H9 (cell line): ENCODE measurements at regions not wholly inside any gene's neighbourhood (a gene's known extent, or its start where the extent isn't known, plus 50 kb on each side); places are given as distances from the start of the nearest gene placed in this dataset.

Experiments
- DNase-seq: peaks from one replicate; pipeline ENCODE4 v3.0.0-alpha.2; 2017
- H2AFZ ChIP-seq: one replicate; pipeline ENCODE4 v1.6.1; 2013; ENCODE audit warnings: mild to moderate bottlenecking, low read length, control low read depth, moderate library complexity
- H2AK5ac ChIP-seq: 2 replicates; pipeline ENCODE4 v1.6.1; 2013; ENCODE audit warnings: low read length, control low read depth, mixed read lengths; ENCODE audit not compliant: insufficient read length
- H2BK120ac ChIP-seq: one replicate; pipeline ENCODE4 v1.6.1; 2013; ENCODE audit warnings: low read depth, mild to moderate bottlenecking, low read length, control low read depth, inconsistent platforms; ENCODE audit not compliant: poor library complexity, severe bottlenecking
- H2BK12ac ChIP-seq: 2 replicates; pipeline ENCODE4 v1.6.1; 2013; ENCODE audit warnings: low read length, control low read depth, mixed read lengths, low read depth; ENCODE audit not compliant: insufficient read length
- H2BK15ac ChIP-seq: 2 replicates; pipeline ENCODE4 v1.6.1; 2013; ENCODE audit warnings: low read depth, low read length, control low read depth
- H2BK20ac ChIP-seq: one replicate; pipeline ENCODE4 v1.6.1; 2013; ENCODE audit warnings: low read depth, mild to moderate bottlenecking, low read length, control low read depth, inconsistent platforms; ENCODE audit not compliant: poor library complexity, severe bottlenecking
- H2BK5ac ChIP-seq: 2 replicates; pipeline ENCODE4 v1.6.1; 2013; ENCODE audit warnings: low read length, control low read depth, mixed read lengths; ENCODE audit not compliant: insufficient read length
- H3K14ac ChIP-seq: 2 replicates; pipeline ENCODE4 v1.6.1; 2013; ENCODE audit warnings: low read length, control low read depth; ENCODE audit not compliant: insufficient read depth
- H3K18ac ChIP-seq: 2 replicates; pipeline ENCODE4 v1.6.1; 2013; ENCODE audit warnings: low read depth, mild to moderate bottlenecking, mixed read lengths, low read length, control low read depth; ENCODE audit not compliant: insufficient read length
- H3K23ac ChIP-seq: 2 replicates; pipeline ENCODE4 v1.6.1; 2013; ENCODE audit warnings: low read length, control low read depth, mixed read lengths, low read depth; ENCODE audit not compliant: insufficient read length
- H3K23me2 ChIP-seq: 2 replicates; pipeline ENCODE4 v1.6.1; 2013; ENCODE audit warnings: low read depth, mild to moderate bottlenecking, mixed read lengths, low read length, control low read depth; ENCODE audit not compliant: insufficient read length, poor library complexity, severe bottlenecking
- H3K27ac ChIP-seq: 2 replicates; pipeline ENCODE4 v1.5.1; 2013; ENCODE audit warnings: low read length, control low read depth, mixed read lengths, low read depth; ENCODE audit not compliant: insufficient read length
- H3K27me3 ChIP-seq: 2 replicates; pipeline ENCODE4 v1.6.1; 2013; ENCODE audit warnings: low read length, control low read depth, inconsistent platforms; ENCODE audit not compliant: insufficient read depth
- H3K4ac ChIP-seq: 2 replicates; pipeline ENCODE4 v1.6.1; 2013; ENCODE audit warnings: low read depth, mild to moderate bottlenecking, control low read depth, inconsistent platforms, low read length, moderate library complexity
- H3K4me1 ChIP-seq: 2 replicates; pipeline ENCODE4 v1.6.1; 2013; ENCODE audit warnings: low read length, control low read depth, inconsistent platforms; ENCODE audit not compliant: insufficient read depth
- H3K4me2 ChIP-seq: 2 replicates; pipeline ENCODE4 v1.6.1; 2013; ENCODE audit warnings: low read length, control low read depth, mixed read lengths; ENCODE audit not compliant: insufficient read length, insufficient read depth
- H3K56ac ChIP-seq: 2 replicates; pipeline ENCODE4 v1.6.1; 2013; ENCODE audit warnings: low read depth, mild to moderate bottlenecking, mixed read lengths, low read length, control low read depth; ENCODE audit not compliant: insufficient read length
- H3K79me1 ChIP-seq: 2 replicates; pipeline ENCODE4 v1.6.1; 2013; ENCODE audit warnings: low read depth, mild to moderate bottlenecking, moderate library complexity, low read length, control low read depth, inconsistent platforms; ENCODE audit not compliant: insufficient read depth, poor library complexity, severe bottlenecking
- H3K79me2 ChIP-seq: 2 replicates; pipeline ENCODE4 v1.6.1; 2013; ENCODE audit warnings: low read length, control low read depth, inconsistent platforms; ENCODE audit not compliant: insufficient read depth
- H3K9ac ChIP-seq: 2 replicates; pipeline ENCODE4 v1.6.1; 2013; ENCODE audit warnings: low read length, control low read depth, mixed read lengths; ENCODE audit not compliant: insufficient read length; ENCODE audit errors: extremely low read depth
- H3K9me3 ChIP-seq: one replicate; pipeline ENCODE4 v1.6.1; 2013; ENCODE audit warnings: low read depth, low read length, inconsistent platforms; ENCODE audit not compliant: control insufficient read depth
- H3T11ph ChIP-seq: one replicate; pipeline ENCODE4 v1.6.1; 2013; ENCODE audit warnings: mild to moderate bottlenecking, low read length, control low read depth, inconsistent platforms
- H4K20me1 ChIP-seq: one replicate; pipeline ENCODE4 v1.6.1; 2013; ENCODE audit not compliant: control insufficient read depth, insufficient read length, insufficient read depth
- H4K5ac ChIP-seq: 2 replicates; pipeline ENCODE4 v1.6.1; 2013; ENCODE audit warnings: low read depth, mild to moderate bottlenecking, mixed read lengths, low read length, control low read depth; ENCODE audit not compliant: insufficient read length
- H4K8ac ChIP-seq: replicated peaks from 2 replicates; pipeline ENCODE4 v1.6.1; 2013; ENCODE audit warnings: low read length, control low read depth, mixed read lengths, low read depth; ENCODE audit not compliant: insufficient read length
- H4K91ac ChIP-seq: 2 replicates; pipeline ENCODE4 v1.6.1; 2013; ENCODE audit warnings: low read depth, mild to moderate bottlenecking, moderate library complexity, mixed read lengths, low read length, control low read depth; ENCODE audit not compliant: insufficient read length
- H3K27ac Mint-ChIP-seq, 3 experiments: 2 replicates in 2 of 3; 3 replicates in 1 of 3; pipeline ENCODE4 v1.8.0; 2020 to 2021; ENCODE audit warnings: mixed read lengths in 3 of 3, mild to moderate bottlenecking in 1 of 3, moderate library complexity in 1 of 3
- H3K27me3 Mint-ChIP-seq: 2 replicates; pipeline ENCODE4 v1.8.0; 2021; ENCODE audit warnings: low read depth, mild to moderate bottlenecking, moderate library complexity, mixed read lengths
- H3K36me3 Mint-ChIP-seq, 3 experiments: 2 replicates in 2 of 3; 3 replicates in 1 of 3; pipeline ENCODE4 v1.8.0; 2020 to 2021; ENCODE audit warnings: low read depth in 3 of 3, mixed read lengths in 3 of 3; ENCODE audit not compliant: insufficient read depth in 1 of 3
- H3K4me1 Mint-ChIP-seq, 2 experiments: 2 replicates each; pipeline ENCODE4 v1.8.0; 2020; ENCODE audit warnings: mixed read lengths in 2 of 2
- H3K4me3 Mint-ChIP-seq, 2 experiments: 2 replicates in 1 of 2; 3 replicates in 1 of 2; pipeline ENCODE4 v1.8.0; 2020 to 2021; ENCODE audit warnings: mild to moderate bottlenecking in 2 of 2, mixed read lengths in 2 of 2, moderate library complexity in 1 of 2
- H3K9me3 Mint-ChIP-seq, 2 experiments: 2 replicates in 1 of 2; 3 replicates in 1 of 2; pipeline ENCODE4 v1.8.0; 2020; ENCODE audit warnings: mild to moderate bottlenecking in 2 of 2, mixed read lengths in 2 of 2, moderate library complexity in 1 of 2
- WGBS: extraction: QIAGEN DNeasy Blood & Tissue Kit; methylation state at CpG from one replicate; pipeline ENCODE4 v1.1.7; 2013; ENCODE audit warnings: missing lambda C conversion rate, low lambda C conversion rate, mixed read lengths; ENCODE audit not compliant: insufficient read length; ENCODE audit errors: extremely low coverage; 5-methylcytosine and 5-hydroxymethylcytosine counted together
- TF ChIP-seq, protein P1 (sequence below): fragments of 200-600 bp; sonication (generic); conservative IDR thresholded peaks from 3 replicates; pipeline ENCODE4 v1.8.0; 2021; ENCODE audit warnings: antibody characterized with exemption, mild to moderate bottlenecking

DNA sequence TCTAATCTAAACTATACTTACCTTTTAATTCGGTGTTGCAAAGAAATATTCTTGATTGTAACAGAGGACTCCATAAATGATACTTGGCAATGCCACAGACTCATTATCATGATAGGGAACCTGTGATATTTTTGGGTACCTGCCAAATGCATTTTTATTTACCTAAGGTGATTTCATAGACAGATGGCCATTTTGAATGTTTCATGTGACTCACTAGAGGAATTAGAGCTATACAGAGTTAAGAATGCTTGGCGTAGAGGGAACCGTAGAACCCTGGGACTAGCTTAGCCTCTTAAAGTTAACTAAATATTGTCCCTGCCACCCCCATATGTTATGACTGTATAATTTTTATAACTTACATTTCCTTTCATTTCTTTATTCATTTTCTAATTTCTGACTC is 136.1 kb downstream of the DISP1 start:
- no peak overlapping the region for H2BK20ac ChIP-seq
- H2BK12ac ChIP-seq = no peak overlapping the region
- H4K91ac ChIP-seq = no peak overlapping the region
- H3K4me1 Mint-ChIP-seq = peaks cover 5 to 9% of the 10 kb centered on the region in 2 experiments
- peaks cover 0 to 4% (median 0%) of the 10 kb centered on the region in 3 experiments; a peak in 2 of 7 replicates for H3K36me3 Mint-ChIP-seq
- H3K4me1 ChIP-seq = no peaks in the 10 kb centered on the region
- no peak overlapping the region for H3K18ac ChIP-seq
- no peak overlapping the region for H4K8ac ChIP-seq
- no peaks in the 10 kb centered on the region for H3K23me2 ChIP-seq
- H3K79me2 ChIP-seq = no peaks in the 10 kb centered on the region
- no peak overlapping the region for H3K23ac ChIP-seq
- no peak overlapping the region for H3K9ac ChIP-seq
- no peak overlapping the region for H3K56ac ChIP-seq
- no peak overlapping the region for H3K27ac Mint-ChIP-seq
- no peak overlapping the region for H2BK120ac ChIP-seq
- H3K4me2 ChIP-seq = no peak overlapping the region
- no peak overlapping the region for H3K4me3 Mint-ChIP-seq
- H3K27me3 Mint-ChIP-seq = no peaks in the 10 kb centered on the region
- no peak overlapping the region for H4K5ac ChIP-seq
- no peaks in the 10 kb centered on the region for H4K20me1 ChIP-seq
- H2BK5ac ChIP-seq = no peak overlapping the region
- no CpG with 5 or more reads among the region's 3 CpGs for WGBS
- H2AK5ac ChIP-seq = no peak overlapping the region
- H3K27ac ChIP-seq = no peak overlapping the region
- TF ChIP-seq, protein P1, sequence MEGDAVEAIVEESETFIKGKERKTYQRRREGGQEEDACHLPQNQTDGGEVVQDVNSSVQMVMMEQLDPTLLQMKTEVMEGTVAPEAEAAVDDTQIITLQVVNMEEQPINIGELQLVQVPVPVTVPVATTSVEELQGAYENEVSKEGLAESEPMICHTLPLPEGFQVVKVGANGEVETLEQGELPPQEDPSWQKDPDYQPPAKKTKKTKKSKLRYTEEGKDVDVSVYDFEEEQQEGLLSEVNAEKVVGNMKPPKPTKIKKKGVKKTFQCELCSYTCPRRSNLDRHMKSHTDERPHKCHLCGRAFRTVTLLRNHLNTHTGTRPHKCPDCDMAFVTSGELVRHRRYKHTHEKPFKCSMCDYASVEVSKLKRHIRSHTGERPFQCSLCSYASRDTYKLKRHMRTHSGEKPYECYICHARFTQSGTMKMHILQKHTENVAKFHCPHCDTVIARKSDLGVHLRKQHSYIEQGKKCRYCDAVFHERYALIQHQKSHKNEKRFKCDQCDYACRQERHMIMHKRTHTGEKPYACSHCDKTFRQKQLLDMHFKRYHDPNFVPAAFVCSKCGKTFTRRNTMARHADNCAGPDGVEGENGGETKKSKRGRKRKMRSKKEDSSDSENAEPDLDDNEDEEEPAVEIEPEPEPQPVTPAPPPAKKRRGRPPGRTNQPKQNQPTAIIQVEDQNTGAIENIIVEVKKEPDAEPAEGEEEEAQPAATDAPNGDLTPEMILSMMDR = no peak
- no peak for DNase-seq
- H3K4ac ChIP-seq = no peak overlapping the region
- no peak overlapping the region for H2BK15ac ChIP-seq
- H3T11ph ChIP-seq = no peak overlapping the region
- H2AFZ ChIP-seq = no peak overlapping the region
- no peaks in the 10 kb centered on the region for H3K9me3 ChIP-seq
- no peaks in the 10 kb centered on the region for H3K79me1 ChIP-seq
- no peaks in the 10 kb centered on the region for H3K9me3 Mint-ChIP-seq
- no peaks in the 10 kb centered on the region for H3K27me3 ChIP-seq
- no peak overlapping the region for H3K14ac ChIP-seq
